IMR-90 (cell line): ENCODE measurements at regions not wholly inside any gene's neighbourhood (a gene's known extent, or its start where the extent isn't known, plus 50 kb on each side); places are given as distances from the start of the nearest gene placed in this dataset.

ENCODE experiments used
- ATAC-seq: fragments of 200-7000 bp; cut with Tn5 transposase; 2 replicates; pipeline ENCODE4 v1.9.1; 2020; ENCODE audit warnings: low read depth, mild to moderate bottlenecking, moderate library complexity
- BruUV-seq: library from RNA; stranded (reverse); fragments of 400-500 nt; replicated peaks from 2 replicates; lab custom pipeline; 2021; lab: Mats Ljungman, UMichigan
- CTCF ChIA-PET: fragments of 300-600 bp; formaldehyde crosslinking; extraction: SDS; loops from one replicate; lab custom pipeline; 2021; ENCODE audit warnings: antibody characterized with exemption; lab: Yijun Ruan, JAX
- POLR2A ChIA-PET: fragments of 300-600 bp; sonication (Branson Sonifier 250); formaldehyde crosslinking; loops from one replicate; lab custom pipeline; 2022; ENCODE audit warnings: antibody characterized with exemption; ENCODE audit not compliant: unreplicated experiment; lab: Charles Lee
- DNase-seq: peaks from one replicate; pipeline ENCODE4 v3.0.0; 2013
- H2AFZ ChIP-seq: replicated peaks from 2 replicates; pipeline ENCODE3; 2013; ENCODE audit warnings: low read length, mild to moderate bottlenecking; ENCODE audit not compliant: poor library complexity
- H2AK5ac ChIP-seq: 2 replicates; pipeline ENCODE4 v1.6.1; 2013; ENCODE audit warnings: low read depth, low read length, inconsistent platforms
- H2AK9ac ChIP-seq: replicated peaks from 2 replicates; pipeline ENCODE3; 2013; ENCODE audit warnings: mild to moderate bottlenecking, low read depth, low read length, moderate library complexity; ENCODE audit not compliant: poor library complexity
- H2BK120ac ChIP-seq: 2 replicates; pipeline ENCODE4 v1.6.1; 2013; ENCODE audit warnings: low read depth, low read length, inconsistent platforms
- H2BK15ac ChIP-seq: 3 replicates; pipeline ENCODE4 v1.6.1; 2013; ENCODE audit warnings: low read depth, low read length, inconsistent platforms
- H2BK20ac ChIP-seq: 2 replicates; pipeline ENCODE4 v1.6.1; 2013; ENCODE audit warnings: low read depth, mild to moderate bottlenecking, inconsistent platforms, low read length, moderate library complexity
- H2BK5ac ChIP-seq: 2 replicates; pipeline ENCODE4 v1.6.1; 2013; ENCODE audit warnings: mild to moderate bottlenecking, low read depth, low read length, inconsistent platforms; ENCODE audit not compliant: poor library complexity, severe bottlenecking
- H3K14ac ChIP-seq: replicated peaks from 2 replicates; pipeline ENCODE4 v1.6.1; 2013; ENCODE audit warnings: low read depth, low read length, inconsistent platforms
- H3K18ac ChIP-seq: 2 replicates; pipeline ENCODE4 v1.6.1; 2013; ENCODE audit warnings: low read depth, low read length, control low read depth
- H3K23ac ChIP-seq: 2 replicates; pipeline ENCODE4 v1.6.1; 2013; ENCODE audit warnings: low read depth, low read length, inconsistent platforms
- H3K27ac ChIP-seq: 2 replicates; pipeline ENCODE4 v1.5.1; 2013; ENCODE audit warnings: mild to moderate bottlenecking, control low read depth, low read length; ENCODE audit not compliant: insufficient read depth
- H3K27me3 ChIP-seq: 2 replicates; pipeline ENCODE4 v1.6.1; 2013; ENCODE audit warnings: low read length; ENCODE audit not compliant: control insufficient read depth, insufficient read depth
- H3K36me3 ChIP-seq: 2 replicates; pipeline ENCODE4 v1.6.1; 2013; ENCODE audit warnings: low read length, mixed read lengths; ENCODE audit not compliant: control insufficient read depth, insufficient read depth
- H3K4ac ChIP-seq: 2 replicates; pipeline ENCODE4 v1.6.1; 2013; ENCODE audit warnings: low read depth, low read length, inconsistent platforms
- H3K4me1 ChIP-seq: 2 replicates; pipeline ENCODE4 v1.6.1; 2013; ENCODE audit warnings: low read length, mixed read lengths; ENCODE audit not compliant: control insufficient read depth, insufficient read depth
- H3K4me2 ChIP-seq: 2 replicates; pipeline ENCODE4 v1.6.1; 2013; ENCODE audit warnings: low read depth, mild to moderate bottlenecking, control low read depth, low read length, moderate library complexity
- H3K4me3 ChIP-seq: 2 replicates; pipeline ENCODE4 v1.5.1; 2013; ENCODE audit warnings: low read depth, mild to moderate bottlenecking, control low read depth, low read length, moderate library complexity; ENCODE audit not compliant: insufficient read depth
- H3K56ac ChIP-seq: 2 replicates; pipeline ENCODE4 v1.6.1; 2013; ENCODE audit warnings: low read length, inconsistent platforms; ENCODE audit not compliant: insufficient read depth; ENCODE audit errors: extremely low read depth
- H3K79me1 ChIP-seq, 2 experiments: 2 replicates each; pipeline ENCODE4 v1.6.1; 2013; ENCODE audit warnings: low read length in 2 of 2, inconsistent platforms in 1 of 2, low read depth in 1 of 2
- H3K9ac ChIP-seq: 2 replicates; pipeline ENCODE4 v1.6.1; 2013; ENCODE audit warnings: low read depth, low read length, control low read depth
- H3K9me1 ChIP-seq: 2 replicates; pipeline ENCODE4 v1.6.1; 2013; ENCODE audit warnings: low read length, inconsistent platforms; ENCODE audit not compliant: insufficient read depth
- H3K9me3 ChIP-seq: 2 replicates; pipeline ENCODE4 v1.6.1; 2013; ENCODE audit warnings: low read length; ENCODE audit not compliant: control insufficient read depth, insufficient read depth
- H4K20me1 ChIP-seq: 2 replicates; pipeline ENCODE4 v1.6.1; 2013; ENCODE audit warnings: low read length, inconsistent platforms; ENCODE audit not compliant: insufficient read depth
- H4K5ac ChIP-seq: 2 replicates; pipeline ENCODE4 v1.6.1; 2013; ENCODE audit warnings: mild to moderate bottlenecking, low read depth, low read length, control low read depth
- H4K8ac ChIP-seq, 2 experiments: 2 replicates each; pipeline ENCODE4 v1.6.1; 2013; ENCODE audit warnings: low read depth in 2 of 2, low read length in 2 of 2, control low read depth in 1 of 2, inconsistent platforms in 1 of 2
- H4K91ac ChIP-seq: 2 replicates; pipeline ENCODE4 v1.6.1; 2013; ENCODE audit warnings: low read depth, low read length, inconsistent platforms; ENCODE audit not compliant: insufficient read depth
- BHLHE40 ChIP-seq: fragments of 150-350 bp; IDR thresholded peaks from 2 replicates; pipeline ENCODE4 v1.6.1; 2016; ENCODE audit warnings: mild to moderate bottlenecking, low read depth, low read length
- CTCF ChIP-seq: conservative IDR thresholded peaks from 2 replicates; pipeline ENCODE4 v1.5.1; 2012; ENCODE audit warnings: mild to moderate bottlenecking, low read depth, low read length, improper control_type of control experiment
- FOS ChIP-seq: fragments of 150-350 bp; IDR thresholded peaks from 2 replicates; pipeline ENCODE4 v1.6.1; 2016; ENCODE audit warnings: low read depth, low read length
- MAFK ChIP-seq: IDR thresholded peaks from 2 replicates; pipeline ENCODE4 v1.6.1; 2012; ENCODE audit warnings: low read depth, low read length, improper control_type of control experiment
- WGBS, 2 experiments: methylation state at CpG; one replicate each; pipeline versions ENCODE4 v1.1.5 to v1.1.7; 2013; ENCODE audit warnings: missing lambda C conversion rate in 2 of 2; ENCODE audit not compliant: insufficient read length in 1 of 2; ENCODE audit errors: extremely low coverage in 2 of 2; 5-methylcytosine and 5-hydroxymethylcytosine counted together
- dilution Hi-C: fragments of 300-500 bp; cut with HindIII; formaldehyde crosslinking; loops from one replicate; pipeline ENCODE4 v1.14.3; 2018; ENCODE audit warnings: low sequenced_read_pairs; ENCODE audit not compliant: unreplicated experiment
- in situ Hi-C: fragments of 300-500 bp; cut with MboI; formaldehyde crosslinking; loops from 3 replicates; pipeline ENCODE4 v1.14.3; 2019; ENCODE audit warnings: low sequenced_read_pairs, inconsistent platforms, mixed read lengths
- intact Hi-C: fragments of 100-400 bp; cut with micrococcal nuclease; formaldehyde crosslinking; loops from 2 replicates; pipeline ENCODE4 v1.10.0; 2022

- Histone ChIP-seq H3K4me3 (no peak overlapping the region), H3K9ac (no peak overlapping the region), H3K9me1 (peaks cover 29% of the 10 kb centered on the region), H2AFZ (peak overlapping the region; percentile 27), H3K36me3 (no peaks in the 10 kb centered on the region), H3K23ac (peak overlapping the region; percentile 14; the same call in 1 of the 2 replicates), H4K5ac (peak overlapping the region; percentile 46; the same call in 1 of the 2 replicates), H2BK120ac (peak overlapping the region; percentile 97), H2BK5ac (peak overlapping the region; percentile 71), H2BK20ac (peak overlapping the region; percentile 42), H3K27me3 (no peaks in the 10 kb centered on the region), H4K8ac (peak overlapping the region; percentile 37 to 67; a peak in 3 of 4 replicates), H2BK15ac (peak overlapping the region; percentile 90; the same call in 2 of the 3 replicates), H3K9me3 (no peaks in the 10 kb centered on the region), H3K4me2 (no peak overlapping the region), H4K91ac (peak overlapping the region; percentile 50), H3K18ac (peak overlapping the region; percentile 60), H3K14ac (peak overlapping the region; percentile 63; the same call in 1 of the 2 replicates), H2AK9ac (peak overlapping the region; percentile 33), H4K20me1 (no peaks in the 10 kb centered on the region), H3K4me1 (peaks cover 26% of the 10 kb centered on the region), H3K27ac (peak overlapping the region; percentile 8; the same call in 1 of the 2 replicates), H3K79me1 (0 out of 4 replicates have a peak, but pooled peaks cover 0 to 6% of the 10 kb centered on the region in 2 experiments), H2AK5ac (peak overlapping the region; percentile 83), H3K56ac (no peak overlapping the region), H3K4ac (peak overlapping the region; percentile 81)
- CTCF ChIA-PET = interaction anchor here (0.6 kb wide), 1 partner anchor 921 kb away, joined by 3 read pairs; no protein-coding TSS in a partner anchor
- intact Hi-C loops (loop anchor here (5.0 to 10.0 kb wide), 5 partner anchors 95 to 332 kb away; partner anchors contain the start of gene TSC22D1), in situ Hi-C loops (no loop called here), dilution Hi-C loops (no loop called here)
- TF ChIP-seq CTCF (no peak), MAFK (no peak), FOS (0 out of 2 replicates have a peak, but pooled peaks have one; percentile 2), BHLHE40 (no peak)
- ATAC-seq (no peak), DNase-seq (peak; percentile 49)
- no TSS peak for BruUV-seq
- POLR2A ChIA-PET = interaction anchor here (0.6 kb wide), 2 partner anchors 58 to 1775 kb away, joined by 3 to 10 read pairs; no protein-coding TSS in a partner anchor
- WGBS, 2 experiments = 40% methylated on average over 2 of the region's 5 CpGs; no CpG with 5 or more reads in 1 of the 2 experiments
Measured at GRCh38 chr13:44817131-44817671, 172.1 kb downstream of the NUFIP1 start.
